ENCODE measurements at regions not wholly inside any gene's neighbourhood (a gene's known extent, or its start where the extent isn't known, plus 50 kb on each side); places are given as distances from the start of the nearest gene placed in this dataset.

DNA sequence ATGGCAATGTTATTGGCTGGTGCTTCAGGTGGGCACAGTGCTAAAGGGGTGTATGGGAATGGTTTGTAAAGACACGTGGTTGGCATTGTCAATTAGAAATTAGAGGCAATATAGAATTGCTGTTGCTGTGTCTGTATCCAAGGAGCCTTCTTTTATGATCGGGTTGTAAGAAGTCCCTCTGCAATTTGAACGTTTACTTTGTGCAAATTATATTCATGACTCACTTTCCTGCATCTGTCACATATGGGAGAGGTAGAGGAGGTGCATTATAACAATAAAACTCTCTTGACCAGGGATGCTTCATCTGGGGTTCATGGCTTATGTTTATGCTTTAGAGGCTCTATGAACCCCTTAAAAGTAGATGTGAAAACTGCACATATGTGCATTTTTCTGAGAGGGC lies 130.4 kb upstream of the DNAH14 start (continued):
- TF ChIP-seq EZH2phosphoT487 (IDR thresholded peaks at IDR 0.05; ENCODE audit: unreplicated experiment) (no peak), POLR2AphosphoS5 (IDR thresholded peaks at IDR 0.05; ENCODE audit: low read depth) (no peak), STAT1 (IDR thresholded peaks at IDR 0.05; ENCODE audit: unreplicated experiment) (no peak)
- TF ChIP-seq, protein P1, sequence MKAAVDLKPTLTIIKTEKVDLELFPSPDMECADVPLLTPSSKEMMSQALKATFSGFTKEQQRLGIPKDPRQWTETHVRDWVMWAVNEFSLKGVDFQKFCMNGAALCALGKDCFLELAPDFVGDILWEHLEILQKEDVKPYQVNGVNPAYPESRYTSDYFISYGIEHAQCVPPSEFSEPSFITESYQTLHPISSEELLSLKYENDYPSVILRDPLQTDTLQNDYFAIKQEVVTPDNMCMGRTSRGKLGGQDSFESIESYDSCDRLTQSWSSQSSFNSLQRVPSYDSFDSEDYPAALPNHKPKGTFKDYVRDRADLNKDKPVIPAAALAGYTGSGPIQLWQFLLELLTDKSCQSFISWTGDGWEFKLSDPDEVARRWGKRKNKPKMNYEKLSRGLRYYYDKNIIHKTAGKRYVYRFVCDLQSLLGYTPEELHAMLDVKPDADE (IDR thresholded peaks at IDR 0.05) = no peak
- TF ChIP-seq, protein P2, sequence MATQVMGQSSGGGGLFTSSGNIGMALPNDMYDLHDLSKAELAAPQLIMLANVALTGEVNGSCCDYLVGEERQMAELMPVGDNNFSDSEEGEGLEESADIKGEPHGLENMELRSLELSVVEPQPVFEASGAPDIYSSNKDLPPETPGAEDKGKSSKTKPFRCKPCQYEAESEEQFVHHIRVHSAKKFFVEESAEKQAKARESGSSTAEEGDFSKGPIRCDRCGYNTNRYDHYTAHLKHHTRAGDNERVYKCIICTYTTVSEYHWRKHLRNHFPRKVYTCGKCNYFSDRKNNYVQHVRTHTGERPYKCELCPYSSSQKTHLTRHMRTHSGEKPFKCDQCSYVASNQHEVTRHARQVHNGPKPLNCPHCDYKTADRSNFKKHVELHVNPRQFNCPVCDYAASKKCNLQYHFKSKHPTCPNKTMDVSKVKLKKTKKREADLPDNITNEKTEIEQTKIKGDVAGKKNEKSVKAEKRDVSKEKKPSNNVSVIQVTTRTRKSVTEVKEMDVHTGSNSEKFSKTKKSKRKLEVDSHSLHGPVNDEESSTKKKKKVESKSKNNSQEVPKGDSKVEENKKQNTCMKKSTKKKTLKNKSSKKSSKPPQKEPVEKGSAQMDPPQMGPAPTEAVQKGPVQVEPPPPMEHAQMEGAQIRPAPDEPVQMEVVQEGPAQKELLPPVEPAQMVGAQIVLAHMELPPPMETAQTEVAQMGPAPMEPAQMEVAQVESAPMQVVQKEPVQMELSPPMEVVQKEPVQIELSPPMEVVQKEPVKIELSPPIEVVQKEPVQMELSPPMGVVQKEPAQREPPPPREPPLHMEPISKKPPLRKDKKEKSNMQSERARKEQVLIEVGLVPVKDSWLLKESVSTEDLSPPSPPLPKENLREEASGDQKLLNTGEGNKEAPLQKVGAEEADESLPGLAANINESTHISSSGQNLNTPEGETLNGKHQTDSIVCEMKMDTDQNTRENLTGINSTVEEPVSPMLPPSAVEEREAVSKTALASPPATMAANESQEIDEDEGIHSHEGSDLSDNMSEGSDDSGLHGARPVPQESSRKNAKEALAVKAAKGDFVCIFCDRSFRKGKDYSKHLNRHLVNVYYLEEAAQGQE (IDR thresholded peaks at IDR 0.05; ENCODE audit: unreplicated experiment) = no peak
- TF ChIP-seq, protein P3, sequence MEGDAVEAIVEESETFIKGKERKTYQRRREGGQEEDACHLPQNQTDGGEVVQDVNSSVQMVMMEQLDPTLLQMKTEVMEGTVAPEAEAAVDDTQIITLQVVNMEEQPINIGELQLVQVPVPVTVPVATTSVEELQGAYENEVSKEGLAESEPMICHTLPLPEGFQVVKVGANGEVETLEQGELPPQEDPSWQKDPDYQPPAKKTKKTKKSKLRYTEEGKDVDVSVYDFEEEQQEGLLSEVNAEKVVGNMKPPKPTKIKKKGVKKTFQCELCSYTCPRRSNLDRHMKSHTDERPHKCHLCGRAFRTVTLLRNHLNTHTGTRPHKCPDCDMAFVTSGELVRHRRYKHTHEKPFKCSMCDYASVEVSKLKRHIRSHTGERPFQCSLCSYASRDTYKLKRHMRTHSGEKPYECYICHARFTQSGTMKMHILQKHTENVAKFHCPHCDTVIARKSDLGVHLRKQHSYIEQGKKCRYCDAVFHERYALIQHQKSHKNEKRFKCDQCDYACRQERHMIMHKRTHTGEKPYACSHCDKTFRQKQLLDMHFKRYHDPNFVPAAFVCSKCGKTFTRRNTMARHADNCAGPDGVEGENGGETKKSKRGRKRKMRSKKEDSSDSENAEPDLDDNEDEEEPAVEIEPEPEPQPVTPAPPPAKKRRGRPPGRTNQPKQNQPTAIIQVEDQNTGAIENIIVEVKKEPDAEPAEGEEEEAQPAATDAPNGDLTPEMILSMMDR (conservative IDR thresholded peaks at IDR 0.05; ENCODE audit: low read depth in 2 of 2) = no peak

DNA sequence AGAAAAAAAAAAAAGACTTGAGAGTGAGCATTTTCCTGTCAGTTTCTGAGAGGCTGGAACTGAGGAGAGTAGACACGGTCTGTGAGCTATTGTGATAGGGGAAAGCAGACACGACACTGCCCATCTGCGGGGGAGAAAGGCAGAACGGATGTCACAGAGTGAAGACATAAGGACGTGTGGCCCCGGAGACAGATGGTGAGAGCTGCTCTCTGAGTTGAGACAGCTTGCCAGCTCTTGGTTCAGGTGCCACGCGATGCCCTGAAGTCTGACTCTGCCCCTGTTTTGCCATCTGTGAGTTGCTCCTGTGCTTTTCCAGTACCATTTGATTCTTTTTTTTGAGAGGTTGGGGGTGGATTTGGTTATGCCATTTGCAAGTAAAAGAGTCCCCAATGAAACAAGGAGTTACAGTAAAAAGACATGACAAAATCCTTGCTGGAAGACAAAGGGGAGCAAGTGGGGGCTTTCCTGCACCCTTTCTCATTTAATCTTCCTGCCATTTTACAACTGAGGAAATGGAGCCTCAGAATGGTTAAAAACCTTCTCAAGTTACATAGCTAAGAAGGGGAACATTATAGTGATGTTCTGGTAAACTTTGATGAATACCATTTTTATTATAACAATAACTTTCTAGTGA lies 128.9 kb upstream of the DNAH14 start:
- Histone ChIP-seq H2AFZ (no peak overlapping the region), H3K4me1 (ENCODE audit: insufficient read depth) (peaks cover 14% of the 10 kb centered on the region), H3K4me3 (peak overlapping the region; percentile 26), H4K20me1 (replicated peaks; ENCODE audit: insufficient read depth) (no peaks in the 10 kb centered on the region), H3K79me2 (replicated peaks; ENCODE audit: insufficient read depth) (no peaks in the 10 kb centered on the region), H3F3A (replicated peaks; ENCODE audit: low read depth) (no peaks in the 10 kb centered on the region), H3K4me2 (peak overlapping the region; percentile 66), H3K36me3 (ENCODE audit: insufficient read depth) (no peaks in the 10 kb centered on the region), H3K27ac (ENCODE audit: low read depth) (peak overlapping the region; percentile 78), H3K9me2 (ENCODE audit: insufficient read depth) (peaks cover 21% of the 10 kb centered on the region), H3K27me3 (ENCODE audit: insufficient read depth) (no peaks in the 10 kb centered on the region)
- Mint-ChIP-seq H3K9me3 (peaks cover 5% of the 10 kb centered on the region; the same call in 1 of the 3 replicates), H3K27ac (peak overlapping the region; percentile 54), H3K4me3 (0 out of 3 replicates have a peak overlapping the region, but pooled peaks have one; percentile 1), H3K27me3 (ENCODE audit: insufficient read depth, low read depth, poor library complexity) (peaks cover 5% of the 10 kb centered on the region), H3K4me1 (peaks cover 20% of the 10 kb centered on the region), H3K36me3 (ENCODE audit: low read depth) (peaks cover 11% of the 10 kb centered on the region; the same call in 2 of the 3 replicates)
- TF ChIP-seq NANOG (IDR thresholded peaks at IDR 0.05; ENCODE audit: borderline replicate concordance) = peak; percentile 77
- TF ChIP-seq EZH2phosphoT487 (IDR thresholded peaks at IDR 0.05; ENCODE audit: unreplicated experiment) = no peak
- DNase-seq (ENCODE audit: low spot score) = peak; percentile 56
- ATAC-seq = peak; percentile 88
